Astrocyte (in vitro differentiated cells and primary cell): ENCODE measurements at regions not wholly inside any gene's neighbourhood (a gene's known extent, or its start where the extent isn't known, plus 50 kb on each side); places are given as distances from the start of the nearest gene placed in this dataset.

Experiments used
- DNase-seq: peaks from one replicate; pipeline ENCODE4 v3.0.0-alpha.2; 2010; ENCODE audit warnings: low read depth
- FAIRE-seq: peaks from 2 replicates; lab custom pipeline; 2011; peaks lifted over from hg19 to GRCh38; lab: Jason Lieb, UNC
- H2AFZ ChIP-seq: 2 replicates; pipeline ENCODE4 v1.6.0; 2012; ENCODE audit warnings: low read depth, low read length, inconsistent platforms
- H3K27ac ChIP-seq: 2 replicates; pipeline ENCODE4 v1.5.1; 2011; ENCODE audit warnings: low read depth, low read length, inconsistent platforms
- H3K27me3 ChIP-seq: 2 replicates; pipeline ENCODE4 v1.6.0; 2011; ENCODE audit warnings: low read length, inconsistent platforms; ENCODE audit not compliant: insufficient read depth
- H3K36me3 ChIP-seq: 2 replicates; pipeline ENCODE4 v1.5.1; 2011; ENCODE audit warnings: low read length, inconsistent platforms; ENCODE audit not compliant: insufficient read depth
- H3K4me1 ChIP-seq: 2 replicates; pipeline ENCODE4 v1.5.1; 2011; ENCODE audit warnings: low read length, inconsistent platforms; ENCODE audit not compliant: insufficient read depth
- H3K4me2 ChIP-seq: 2 replicates; pipeline ENCODE4 v1.6.0; 2012; ENCODE audit warnings: low read length, inconsistent platforms
- H3K4me3 ChIP-seq: 2 replicates; pipeline ENCODE4 v1.5.1; 2011; ENCODE audit warnings: low read depth, mild to moderate bottlenecking, low read length, inconsistent platforms; ENCODE audit not compliant: insufficient read depth
- H3K79me2 ChIP-seq: 2 replicates; pipeline ENCODE4 v1.6.0; 2012; ENCODE audit warnings: mild to moderate bottlenecking, low read length, inconsistent platforms; ENCODE audit not compliant: insufficient read depth
- H3K9ac ChIP-seq: 2 replicates; pipeline ENCODE4 v1.6.0; 2012; ENCODE audit warnings: mild to moderate bottlenecking, low read length, inconsistent platforms
- H3K9me3 ChIP-seq: 2 replicates; pipeline ENCODE4 v1.5.1; 2012; ENCODE audit warnings: low read depth, mild to moderate bottlenecking, low read length, inconsistent platforms; ENCODE audit not compliant: insufficient read depth
- H4K20me1 ChIP-seq: 2 replicates; pipeline ENCODE4 v1.6.0; 2012; ENCODE audit warnings: low read length, inconsistent platforms; ENCODE audit not compliant: insufficient read depth
- H3K27ac Mint-ChIP-seq: one replicate; pipeline ENCODE4 v1.8.0; 2021; ENCODE audit warnings: mild to moderate bottlenecking, mixed read lengths; ENCODE audit not compliant: unreplicated experiment
- H3K27me3 Mint-ChIP-seq: one replicate; pipeline ENCODE4 v1.8.0; 2021; ENCODE audit warnings: low read depth, mixed read lengths; ENCODE audit not compliant: unreplicated experiment
- H3K36me3 Mint-ChIP-seq: one replicate; pipeline ENCODE4 v1.8.0; 2021; ENCODE audit warnings: low read depth, mixed read lengths; ENCODE audit not compliant: unreplicated experiment
- H3K4me1 Mint-ChIP-seq: one replicate; pipeline ENCODE4 v1.8.0; 2021; ENCODE audit warnings: low read depth, mixed read lengths; ENCODE audit not compliant: unreplicated experiment
- H3K4me3 Mint-ChIP-seq: one replicate; pipeline ENCODE4 v1.8.0; 2021; ENCODE audit warnings: mild to moderate bottlenecking, moderate library complexity, mixed read lengths; ENCODE audit not compliant: unreplicated experiment
- H3K9me3 Mint-ChIP-seq: one replicate; pipeline ENCODE4 v1.8.0; 2021; ENCODE audit warnings: mild to moderate bottlenecking, mixed read lengths; ENCODE audit not compliant: unreplicated experiment
- CTCF ChIP-seq: IDR thresholded peaks from 2 replicates; pipeline ENCODE4 v1.5.1; 2011; ENCODE audit warnings: low read depth, mild to moderate bottlenecking, inconsistent platforms, low read length, moderate library complexity; ENCODE audit not compliant: insufficient read depth
- EZH2 ChIP-seq: IDR thresholded peaks from 2 replicates; pipeline ENCODE4 v1.6.1; 2012; ENCODE audit warnings: mild to moderate bottlenecking, low read length, inconsistent platforms; ENCODE audit not compliant: insufficient read depth

GRCh38 chr1:234554218-234554697, 55.7 kb downstream of the IRF2BP2 start:
- no peaks in the 10 kb centered on the region for H3K27me3 ChIP-seq
- TF ChIP-seq EZH2 = no peak
- TF ChIP-seq CTCF = no peak
- H3K9me3 ChIP-seq = no peaks in the 10 kb centered on the region
- H3K4me3 Mint-ChIP-seq = no peak overlapping the region
- H3K9me3 Mint-ChIP-seq = no peaks in the 10 kb centered on the region
- no peak for DNase-seq
- no peaks in the 10 kb centered on the region for H3K36me3 ChIP-seq
- FAIRE-seq = no peak
- peak overlapping the region; percentile 62 for H3K4me2 ChIP-seq
- H3K9ac ChIP-seq = no peak overlapping the region
- peaks cover 17% of the 10 kb centered on the region for H3K4me1 ChIP-seq
- H3K79me2 ChIP-seq = no peaks in the 10 kb centered on the region
- H3K4me1 Mint-ChIP-seq = peaks cover 27% of the 10 kb centered on the region
- peak overlapping the region; percentile 82 for H3K27ac Mint-ChIP-seq
- H3K27me3 Mint-ChIP-seq = peaks cover 1% of the 10 kb centered on the region
- peaks cover 3% of the 10 kb centered on the region for H3K36me3 Mint-ChIP-seq
- H4K20me1 ChIP-seq = no peaks in the 10 kb centered on the region
- no peak overlapping the region for H3K4me3 ChIP-seq
- no peak overlapping the region for H2AFZ ChIP-seq
- H3K27ac ChIP-seq = peak overlapping the region; percentile 42

GRCh38 chr1:234553240-234554188, 56.5 kb downstream of the IRF2BP2 start:
- peak overlapping the region; percentile 42 for H3K27ac ChIP-seq
- DNase-seq (peak; percentile 98), FAIRE-seq (peak; percentile 95)
- no peak overlapping the region for H3K4me3 Mint-ChIP-seq
- H3K27ac Mint-ChIP-seq = peak overlapping the region; percentile 82
- peak overlapping the region; percentile 62 for H3K4me2 ChIP-seq
- no peak for TF ChIP-seq EZH2
- no peak for TF ChIP-seq CTCF
- no peak overlapping the region for H2AFZ ChIP-seq
- H3K4me1 ChIP-seq = peaks cover 17% of the 10 kb centered on the region
- H3K79me2 ChIP-seq = no peaks in the 10 kb centered on the region
- no peaks in the 10 kb centered on the region for H3K9me3 ChIP-seq
- peaks cover 27% of the 10 kb centered on the region for H3K4me1 Mint-ChIP-seq
- peaks cover 3% of the 10 kb centered on the region for H3K27me3 Mint-ChIP-seq
- H3K9ac ChIP-seq = peak overlapping the region; percentile 10
- no peaks in the 10 kb centered on the region for H3K27me3 ChIP-seq
- peaks cover 4% of the 10 kb centered on the region for H3K36me3 Mint-ChIP-seq
- H3K36me3 ChIP-seq = no peaks in the 10 kb centered on the region
- H3K4me3 ChIP-seq = no peak overlapping the region
- H3K9me3 Mint-ChIP-seq = no peaks in the 10 kb centered on the region
- H4K20me1 ChIP-seq = no peaks in the 10 kb centered on the region

- Histone ChIP-seq H3K4me2 (no peak overlapping the region), H3K4me3 (no peak overlapping the region), H3K9ac (no peak overlapping the region), H3K4me1 (peaks cover 18% of the 10 kb centered on the region), H3K36me3 (no peaks in the 10 kb centered on the region), H3K27ac (no peak overlapping the region), H2AFZ (no peak overlapping the region), H3K79me2 (no peaks in the 10 kb centered on the region), H3K27me3 (no peaks in the 10 kb centered on the region), H4K20me1 (no peaks in the 10 kb centered on the region), H3K9me3 (no peaks in the 10 kb centered on the region)
- Mint-ChIP-seq H3K27ac (no peak overlapping the region), H3K36me3 (peaks cover 5% of the 10 kb centered on the region), H3K4me3 (no peak overlapping the region), H3K9me3 (no peaks in the 10 kb centered on the region), H3K27me3 (peaks cover 3% of the 10 kb centered on the region), H3K4me1 (peaks cover 34% of the 10 kb centered on the region)
- no peak for FAIRE-seq
- no peak for TF ChIP-seq EZH2
- no peak for TF ChIP-seq CTCF
- DNase-seq = no peak
Observed at GRCh38 chr1:234551032-234551378, 59.0 kb downstream of the IRF2BP2 start.
